ENCODE measurements at regions not wholly inside any gene's neighbourhood (a gene's known extent, or its start where the extent isn't known, plus 50 kb on each side); places are given as distances from the start of the nearest gene placed in this dataset.

DNA sequence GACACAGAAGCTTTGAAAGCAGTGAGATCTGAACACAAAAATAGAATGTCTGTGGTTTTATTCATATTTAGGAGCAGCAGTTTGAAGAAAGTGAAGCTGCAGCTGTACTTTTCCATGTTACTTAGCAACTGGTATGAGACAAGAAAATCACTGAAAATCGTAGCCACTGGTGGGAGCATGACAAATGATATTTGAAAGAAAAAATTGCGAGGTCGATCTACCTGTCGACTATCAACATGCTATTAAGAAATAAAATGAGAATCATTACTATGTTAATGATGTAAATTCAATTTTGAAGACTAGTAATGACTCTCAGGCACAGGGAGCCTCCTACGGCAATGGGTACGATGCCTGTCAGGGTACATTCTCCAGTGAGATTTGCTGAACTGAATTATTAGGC, 436.4 kb downstream of the SLITRK5 start:
- H3K36me3 Mint-ChIP-seq (ENCODE audit: low read depth, unreplicated experiment) = no peaks in the 10 kb centered on the region
- H3K27me3 Mint-ChIP-seq (ENCODE audit: unreplicated experiment) = no peaks in the 10 kb centered on the region
- DNase-seq (ENCODE audit: low spot score) = no peak
- no peak overlapping the region for H3K4me3 Mint-ChIP-seq (ENCODE audit: unreplicated experiment)
- H3K9me3 Mint-ChIP-seq (ENCODE audit: unreplicated experiment) = no peaks in the 10 kb centered on the region
- H3K27ac Mint-ChIP-seq (ENCODE audit: unreplicated experiment) = no peak overlapping the region
- TF ChIP-seq, protein P1, sequence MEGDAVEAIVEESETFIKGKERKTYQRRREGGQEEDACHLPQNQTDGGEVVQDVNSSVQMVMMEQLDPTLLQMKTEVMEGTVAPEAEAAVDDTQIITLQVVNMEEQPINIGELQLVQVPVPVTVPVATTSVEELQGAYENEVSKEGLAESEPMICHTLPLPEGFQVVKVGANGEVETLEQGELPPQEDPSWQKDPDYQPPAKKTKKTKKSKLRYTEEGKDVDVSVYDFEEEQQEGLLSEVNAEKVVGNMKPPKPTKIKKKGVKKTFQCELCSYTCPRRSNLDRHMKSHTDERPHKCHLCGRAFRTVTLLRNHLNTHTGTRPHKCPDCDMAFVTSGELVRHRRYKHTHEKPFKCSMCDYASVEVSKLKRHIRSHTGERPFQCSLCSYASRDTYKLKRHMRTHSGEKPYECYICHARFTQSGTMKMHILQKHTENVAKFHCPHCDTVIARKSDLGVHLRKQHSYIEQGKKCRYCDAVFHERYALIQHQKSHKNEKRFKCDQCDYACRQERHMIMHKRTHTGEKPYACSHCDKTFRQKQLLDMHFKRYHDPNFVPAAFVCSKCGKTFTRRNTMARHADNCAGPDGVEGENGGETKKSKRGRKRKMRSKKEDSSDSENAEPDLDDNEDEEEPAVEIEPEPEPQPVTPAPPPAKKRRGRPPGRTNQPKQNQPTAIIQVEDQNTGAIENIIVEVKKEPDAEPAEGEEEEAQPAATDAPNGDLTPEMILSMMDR (IDR thresholded peaks at IDR 0.05; ENCODE audit: unreplicated experiment) = no peak
- H3K4me1 Mint-ChIP-seq (ENCODE audit: unreplicated experiment) = no peaks in the 10 kb centered on the region

DNA sequence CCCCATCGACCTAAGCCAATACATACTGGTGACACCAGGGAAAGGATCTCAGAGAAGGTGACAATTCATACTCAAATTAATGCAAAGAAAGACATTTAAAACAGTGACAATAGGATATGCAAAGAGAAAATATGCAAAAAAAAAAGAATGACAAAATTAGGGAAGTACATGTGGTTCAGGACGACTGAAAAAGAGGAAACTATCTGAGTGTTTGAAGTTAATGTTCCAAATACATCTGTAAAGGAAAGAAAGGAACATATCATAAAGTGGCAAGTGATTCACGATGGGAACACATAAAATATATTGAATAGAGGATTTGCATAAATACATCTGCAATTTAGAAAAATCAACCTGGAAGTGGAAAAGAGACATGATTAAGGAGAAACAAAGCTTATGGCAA, 441.4 kb downstream of the SLITRK5 start:
- TF ChIP-seq, protein P1 (IDR thresholded peaks at IDR 0.05; ENCODE audit: unreplicated experiment) = no peak
- H3K4me3 Mint-ChIP-seq (ENCODE audit: unreplicated experiment) = no peak overlapping the region
- H3K27ac Mint-ChIP-seq (ENCODE audit: unreplicated experiment) = no peak overlapping the region
- H3K27me3 Mint-ChIP-seq (ENCODE audit: unreplicated experiment) = no peaks in the 10 kb centered on the region
- no peaks in the 10 kb centered on the region for H3K36me3 Mint-ChIP-seq (ENCODE audit: low read depth, unreplicated experiment)
- H3K4me1 Mint-ChIP-seq (ENCODE audit: unreplicated experiment) = no peaks in the 10 kb centered on the region
- no peaks in the 10 kb centered on the region for H3K9me3 Mint-ChIP-seq (ENCODE audit: unreplicated experiment)
- no peak for DNase-seq (ENCODE audit: low spot score)

DNA sequence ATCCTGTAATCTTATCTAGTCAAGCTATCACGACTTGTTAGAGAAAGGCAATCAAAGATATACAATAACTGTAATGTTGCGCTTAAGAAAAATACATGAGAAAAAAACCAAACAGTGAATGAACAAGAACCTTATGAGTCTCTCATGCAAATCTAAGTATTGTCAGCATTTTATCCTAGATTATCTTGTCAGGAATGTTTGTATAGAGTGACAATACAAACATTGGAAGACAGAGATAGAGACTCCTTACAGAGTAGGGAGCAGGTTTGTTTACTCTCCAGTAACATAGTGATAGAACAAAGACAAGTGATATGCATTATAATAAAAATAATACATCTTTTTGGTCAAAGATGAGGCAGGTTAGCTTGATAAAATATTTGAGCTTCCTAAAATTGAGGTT, 444.8 kb downstream of the SLITRK5 start:
- no peak overlapping the region for H3K27ac Mint-ChIP-seq (ENCODE audit: unreplicated experiment)
- H3K36me3 Mint-ChIP-seq (ENCODE audit: low read depth, unreplicated experiment) = no peaks in the 10 kb centered on the region
- TF ChIP-seq, protein P1 (IDR thresholded peaks at IDR 0.05; ENCODE audit: unreplicated experiment) = no peak
- no peaks in the 10 kb centered on the region for H3K27me3 Mint-ChIP-seq (ENCODE audit: unreplicated experiment)
- H3K9me3 Mint-ChIP-seq (ENCODE audit: unreplicated experiment) = no peaks in the 10 kb centered on the region
- H3K4me3 Mint-ChIP-seq (ENCODE audit: unreplicated experiment) = no peak overlapping the region
- H3K4me1 Mint-ChIP-seq (ENCODE audit: unreplicated experiment) = no peaks in the 10 kb centered on the region
- no peak for DNase-seq (ENCODE audit: low spot score)

DNA sequence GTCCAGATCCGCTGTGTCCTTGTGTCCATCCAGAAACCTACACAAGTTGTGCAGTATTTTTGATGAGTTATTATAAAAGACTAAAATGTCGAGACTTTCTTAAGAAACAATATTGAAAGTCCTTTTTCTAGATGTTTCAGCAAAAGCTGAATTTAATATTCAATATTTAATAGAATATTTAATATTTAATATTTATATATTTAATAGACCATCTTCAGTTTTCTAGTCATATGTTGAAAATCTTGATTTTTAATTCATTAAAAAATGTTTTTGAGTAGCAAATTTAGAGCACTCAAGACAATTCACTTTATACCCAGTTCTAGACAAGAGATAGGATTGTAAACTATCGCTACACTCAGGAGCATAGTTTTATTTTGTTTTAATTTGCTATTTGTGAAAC, 447.8 kb downstream of the SLITRK5 start:
- Mint-ChIP-seq H3K4me3 (ENCODE audit: unreplicated experiment) (no peak overlapping the region), H3K4me1 (ENCODE audit: unreplicated experiment) (no peaks in the 10 kb centered on the region), H3K27ac (ENCODE audit: unreplicated experiment) (no peak overlapping the region), H3K27me3 (ENCODE audit: unreplicated experiment) (no peaks in the 10 kb centered on the region), H3K36me3 (ENCODE audit: low read depth, unreplicated experiment) (no peaks in the 10 kb centered on the region), H3K9me3 (ENCODE audit: unreplicated experiment) (no peaks in the 10 kb centered on the region)
- TF ChIP-seq, protein P1 (IDR thresholded peaks at IDR 0.05; ENCODE audit: unreplicated experiment) = no peak
- DNase-seq (ENCODE audit: low spot score) = no peak

DNA sequence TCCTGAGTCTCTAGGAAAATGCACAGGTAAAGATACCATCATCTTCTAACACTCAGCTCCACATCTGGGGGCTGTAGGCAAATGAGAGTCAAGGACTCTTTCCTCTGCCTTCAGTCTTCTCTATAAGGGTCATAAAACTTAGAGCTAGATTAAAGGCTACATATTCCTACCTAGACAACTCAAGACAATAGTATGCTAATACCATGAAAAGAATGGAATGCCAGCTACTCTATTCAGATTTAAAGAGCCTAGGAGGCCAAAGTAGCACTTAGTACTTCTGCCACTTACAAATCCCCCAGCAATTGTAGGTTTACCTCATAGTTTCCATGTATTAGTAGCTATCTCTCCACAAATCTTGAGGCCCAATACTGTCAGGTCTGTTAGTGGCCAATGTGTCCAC, 453.0 kb downstream of the SLITRK5 start:
- H3K4me1 Mint-ChIP-seq (ENCODE audit: unreplicated experiment) = no peaks in the 10 kb centered on the region
- no peak for DNase-seq (ENCODE audit: low spot score)
- TF ChIP-seq, protein P1 (IDR thresholded peaks at IDR 0.05; ENCODE audit: unreplicated experiment) = no peak

More for the DNA sequence above, 453.0 kb downstream of the SLITRK5 start:
- H3K27ac Mint-ChIP-seq (ENCODE audit: unreplicated experiment) = no peak overlapping the region
- no peak overlapping the region for H3K4me3 Mint-ChIP-seq (ENCODE audit: unreplicated experiment)
- peaks cover 1% of the 10 kb centered on the region for H3K27me3 Mint-ChIP-seq (ENCODE audit: unreplicated experiment)
- no peaks in the 10 kb centered on the region for H3K9me3 Mint-ChIP-seq (ENCODE audit: unreplicated experiment)
- no peaks in the 10 kb centered on the region for H3K36me3 Mint-ChIP-seq (ENCODE audit: low read depth, unreplicated experiment)
